ENCODE measurements at regions not wholly inside any gene's neighbourhood (a gene's known extent, or its start where the extent isn't known, plus 50 kb on each side); places are given as distances from the start of the nearest gene placed in this dataset.

- no peak overlapping the region for H3K4me3 ChIP-seq
- no peaks in the 10 kb centered on the region for H3K4me1 ChIP-seq (ENCODE audit: control insufficient read depth in 5 of 5, insufficient read depth in 5 of 5, low read length in 5 of 5)
- no peak overlapping the region for H3K27ac ChIP-seq (ENCODE audit: low read depth in 1 of 2, low read length in 1 of 2)
- WGBS, 2 donors: 77 to 83% methylated on average over 10 of the region's 10 CpGs
- H3K27me3 ChIP-seq (ENCODE audit: control insufficient read depth in 3 of 3, insufficient read depth in 3 of 3, low read length in 2 of 3): no peaks in the 10 kb centered on the region
- no peaks in the 10 kb centered on the region for H3K36me3 ChIP-seq (ENCODE audit: control insufficient read depth in 4 of 4, insufficient read depth in 4 of 4, low read length in 4 of 4)
- no peaks in the 10 kb centered on the region for H3K9me3 ChIP-seq (ENCODE audit: control insufficient read depth in 4 of 4, insufficient read depth in 3 of 4, low read length in 3 of 4)
- no peak overlapping the region for H3K9ac ChIP-seq (ENCODE audit: insufficient read depth in 1 of 2, low read length in 2 of 2)
- DNase-seq (no peak), ATAC-seq (ENCODE audit: insufficient read depth, low FRiP score) (no peak)
- no peak for TF ChIP-seq CTCF (IDR thresholded peaks at IDR 0.05; ENCODE audit: control extremely low read depth, extremely low read depth)
Measured at GRCh38 chr5:114989512-114989911, 180.2 kb downstream of the TRIM36 start.

- H3K27ac ChIP-seq (ENCODE audit: low read depth in 1 of 2, low read length in 1 of 2): no peak overlapping the region
- H3K9me3 ChIP-seq (ENCODE audit: control insufficient read depth in 4 of 4, insufficient read depth in 3 of 4, low read length in 3 of 4): no peaks in the 10 kb centered on the region
- no peaks in the 10 kb centered on the region for H3K36me3 ChIP-seq (ENCODE audit: control insufficient read depth in 4 of 4, insufficient read depth in 4 of 4, low read length in 4 of 4)
- WGBS, 2 donors: 68 to 80% methylated on average over 2 of the region's 2 CpGs
- ATAC-seq (ENCODE audit: insufficient read depth, low FRiP score) (no peak), DNase-seq (no peak)
- H3K27me3 ChIP-seq (ENCODE audit: control insufficient read depth in 3 of 3, insufficient read depth in 3 of 3, low read length in 2 of 3): no peaks in the 10 kb centered on the region
- no peak overlapping the region for H3K4me3 ChIP-seq
- no peak for TF ChIP-seq CTCF (IDR thresholded peaks at IDR 0.05; ENCODE audit: control extremely low read depth, extremely low read depth)
- no peaks in the 10 kb centered on the region for H3K4me1 ChIP-seq (ENCODE audit: control insufficient read depth in 5 of 5, insufficient read depth in 5 of 5, low read length in 5 of 5)
- H3K9ac ChIP-seq (ENCODE audit: insufficient read depth in 1 of 2, low read length in 2 of 2): no peak overlapping the region
Measured at GRCh38 chr5:114988096-114988495, 181.6 kb downstream of the TRIM36 start.

- DNase-seq (no peak), ATAC-seq (ENCODE audit: insufficient read depth, low FRiP score) (no peak)
- no peaks in the 10 kb centered on the region for H3K27me3 ChIP-seq (ENCODE audit: control insufficient read depth in 3 of 3, insufficient read depth in 3 of 3, low read length in 2 of 3)
- no peaks in the 10 kb centered on the region for H3K9me3 ChIP-seq (ENCODE audit: control insufficient read depth in 4 of 4, insufficient read depth in 3 of 4, low read length in 3 of 4)
- no peak for TF ChIP-seq CTCF (IDR thresholded peaks at IDR 0.05; ENCODE audit: control extremely low read depth, extremely low read depth)
- no peak overlapping the region for H3K9ac ChIP-seq (ENCODE audit: insufficient read depth in 1 of 2, low read length in 2 of 2)
- no peaks in the 10 kb centered on the region for H3K4me1 ChIP-seq (ENCODE audit: control insufficient read depth in 5 of 5, insufficient read depth in 5 of 5, low read length in 5 of 5)
- no peaks in the 10 kb centered on the region for H3K36me3 ChIP-seq (ENCODE audit: control insufficient read depth in 4 of 4, insufficient read depth in 4 of 4, low read length in 4 of 4)
- WGBS, 2 donors: 95 to 97% methylated on average over 2 of the region's 2 CpGs
- no peak overlapping the region for H3K27ac ChIP-seq (ENCODE audit: low read depth in 1 of 2, low read length in 1 of 2)
- H3K4me3 ChIP-seq: no peak overlapping the region
Measured at GRCh38 chr5:114984796-114985195, 184.9 kb downstream of the TRIM36 start.

- Histone ChIP-seq H3K4me3 (no peak overlapping the region), H3K9ac (ENCODE audit: insufficient read depth in 1 of 2, low read length in 2 of 2) (no peak overlapping the region), H3K4me1 (ENCODE audit: control insufficient read depth in 5 of 5, insufficient read depth in 5 of 5, low read length in 5 of 5) (no peaks in the 10 kb centered on the region), H3K36me3 (ENCODE audit: control insufficient read depth in 4 of 4, insufficient read depth in 4 of 4, low read length in 4 of 4) (no peaks in the 10 kb centered on the region), H3K27me3 (ENCODE audit: control insufficient read depth in 3 of 3, insufficient read depth in 3 of 3, low read length in 2 of 3) (no peaks in the 10 kb centered on the region), H3K9me3 (ENCODE audit: control insufficient read depth in 4 of 4, insufficient read depth in 3 of 4, low read length in 3 of 4) (no peaks in the 10 kb centered on the region), H3K27ac (ENCODE audit: low read depth in 1 of 2, low read length in 1 of 2) (no peak overlapping the region)
- ATAC-seq (ENCODE audit: insufficient read depth, low FRiP score): no peak
- TF ChIP-seq CTCF (IDR thresholded peaks at IDR 0.05; ENCODE audit: control extremely low read depth, extremely low read depth): no peak
- WGBS, 2 donors: 67 to 87% methylated on average over 3 of the region's 3 CpGs
- DNase-seq: no peak
Measured at GRCh38 chr5:114981111-114981510, 188.6 kb downstream of the TRIM36 start.

Measured in lung (tissue), 11 donors.